ENCODE measurements at regions not wholly inside any gene's neighbourhood (a gene's known extent, or its start where the extent isn't known, plus 50 kb on each side); places are given as distances from the start of the nearest gene placed in this dataset.

- Mint-ChIP-seq H3K27me3 (ENCODE audit: low read depth) (peaks cover 22% of the 10 kb centered on the region), H3K27ac (ENCODE audit: unreplicated experiment) (no peak overlapping the region), H3K36me3 (ENCODE audit: low read depth) (peaks cover 3% of the 10 kb centered on the region), H3K9me3 (ENCODE audit: low read depth) (peaks cover 4% of the 10 kb centered on the region), H3K4me1 (ENCODE audit: low read depth) (peaks cover under 1% of the 10 kb centered on the region), H3K4me3 (ENCODE audit: unreplicated experiment) (no peak overlapping the region)
- TF ChIP-seq CTCF (IDR thresholded peaks at IDR 0.05), result no peak
- no peak for DNase-seq (ENCODE audit: low spot score)
Measured at GRCh38 chr6:12442455-12442854, 152.3 kb downstream of the EDN1 start.

DNA sequence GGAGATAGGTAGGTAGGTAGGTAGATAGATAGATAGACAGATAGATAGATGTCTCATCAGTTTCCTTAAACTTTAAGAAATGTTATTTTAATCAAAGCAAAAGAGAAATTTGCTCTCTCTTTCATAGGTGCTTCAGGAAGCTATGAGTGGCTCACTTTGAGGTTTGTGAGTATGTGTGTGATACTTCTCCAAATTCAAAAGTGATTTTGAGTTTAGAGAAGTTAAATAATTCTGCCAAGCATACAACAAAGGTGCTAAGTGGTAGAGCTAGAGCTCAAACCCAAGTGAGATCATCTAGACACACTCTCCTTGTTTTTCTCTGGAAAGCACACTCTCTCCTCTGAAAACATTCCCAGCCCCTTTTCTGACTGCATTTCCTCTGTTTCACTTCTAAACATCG, 156.2 kb downstream of the EDN1 start:
- Mint-ChIP-seq H3K4me3 (ENCODE audit: unreplicated experiment) (no peak overlapping the region), H3K4me1 (ENCODE audit: low read depth) (no peaks in the 10 kb centered on the region), H3K27ac (ENCODE audit: unreplicated experiment) (no peak overlapping the region), H3K27me3 (ENCODE audit: low read depth) (peaks cover 24% of the 10 kb centered on the region), H3K9me3 (ENCODE audit: low read depth) (no peaks in the 10 kb centered on the region), H3K36me3 (ENCODE audit: low read depth) (peaks cover 6% of the 10 kb centered on the region)
- TF ChIP-seq CTCF (IDR thresholded peaks at IDR 0.05), result no peak
- DNase-seq (ENCODE audit: low spot score), result no peak

- Mint-ChIP-seq H3K36me3 (ENCODE audit: low read depth) (peaks cover 12% of the 10 kb centered on the region), H3K4me3 (ENCODE audit: unreplicated experiment) (no peak overlapping the region), H3K27ac (ENCODE audit: unreplicated experiment) (no peak overlapping the region), H3K27me3 (ENCODE audit: low read depth) (peaks cover 18% of the 10 kb centered on the region), H3K9me3 (ENCODE audit: low read depth) (peaks cover 12% of the 10 kb centered on the region), H3K4me1 (ENCODE audit: low read depth) (no peaks in the 10 kb centered on the region)
- no peak for DNase-seq (ENCODE audit: low spot score)
- TF ChIP-seq CTCF (IDR thresholded peaks at IDR 0.05), result no peak
Measured at GRCh38 chr6:12449447-12449846, 159.3 kb downstream of the EDN1 start.

GRCh38 chr6:12450467-12450866, 160.3 kb downstream of the EDN1 start:
- Mint-ChIP-seq H3K9me3 (ENCODE audit: low read depth) (peaks cover 16% of the 10 kb centered on the region), H3K36me3 (ENCODE audit: low read depth) (peaks cover 12% of the 10 kb centered on the region), H3K4me1 (ENCODE audit: low read depth) (no peaks in the 10 kb centered on the region), H3K27me3 (ENCODE audit: low read depth) (peaks cover 14% of the 10 kb centered on the region), H3K27ac (ENCODE audit: unreplicated experiment) (no peak overlapping the region), H3K4me3 (ENCODE audit: unreplicated experiment) (no peak overlapping the region)
- TF ChIP-seq CTCF (IDR thresholded peaks at IDR 0.05), result no peak
- DNase-seq (ENCODE audit: low spot score), result no peak

DNA sequence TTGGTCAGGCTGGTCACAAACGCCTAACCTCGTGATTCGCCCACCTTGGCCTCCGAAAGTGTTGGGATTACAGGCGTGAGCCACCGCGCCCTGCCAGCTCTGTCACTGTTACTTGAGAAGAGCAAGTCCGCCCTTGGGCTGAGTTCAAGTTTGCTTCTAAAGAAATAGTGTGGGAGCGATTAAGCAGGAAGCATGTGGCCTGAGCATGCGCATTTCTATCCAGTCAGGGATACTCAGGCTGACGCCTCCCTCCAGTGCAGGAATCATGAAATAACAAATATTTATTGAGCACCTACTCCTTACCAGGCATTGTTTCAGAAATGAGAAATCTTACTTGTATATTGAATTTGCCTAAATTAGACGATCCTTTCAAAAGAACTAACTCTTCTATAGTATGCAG, 166.2 kb downstream of the EDN1 start:
- DNase-seq (ENCODE audit: low spot score), result no peak
- Mint-ChIP-seq H3K4me3 (ENCODE audit: unreplicated experiment) (no peak overlapping the region), H3K9me3 (ENCODE audit: low read depth) (peaks cover 16% of the 10 kb centered on the region)

More for the DNA sequence above, 166.2 kb downstream of the EDN1 start:
- H3K27me3 Mint-ChIP-seq (ENCODE audit: low read depth), result peaks cover 5% of the 10 kb centered on the region
- no peak overlapping the region for H3K27ac Mint-ChIP-seq (ENCODE audit: unreplicated experiment)
- H3K4me1 Mint-ChIP-seq (ENCODE audit: low read depth), result peaks cover 11% of the 10 kb centered on the region
- H3K36me3 Mint-ChIP-seq (ENCODE audit: low read depth), result peaks cover 6% of the 10 kb centered on the region
- no peak for TF ChIP-seq CTCF (IDR thresholded peaks at IDR 0.05)
